Uterus (tissue), 3 donors: ENCODE measurements at regions not wholly inside any gene's neighbourhood (a gene's known extent, or its start where the extent isn't known, plus 50 kb on each side); places are given as distances from the start of the nearest gene placed in this dataset.

Source experiments
- DNase-seq, 2 donors: peaks; one replicate each; pipeline ENCODE4 v3.0.0-alpha.2; 2019 to 2020
- H3K27ac ChIP-seq, 2 donors: fragments of 200-600 bp; sonication (generic); 1 replicate in 1 of 2; 2 replicates in 1 of 2; pipeline ENCODE4 v1.5.1; 2016 to 2018
- H3K27me3 ChIP-seq, 2 donors: fragments of 200-600 bp; sonication (generic); one replicate each; pipeline ENCODE4 v1.5.1; 2018 to 2019; ENCODE audit warnings: control low read depth in 1 of 2
- H3K36me3 ChIP-seq, 2 donors: fragments of 200-600 bp; sonication (generic); one replicate each; pipeline ENCODE4 v1.5.1; 2019; ENCODE audit warnings: control low read depth in 1 of 2
- H3K4me1 ChIP-seq, 2 donors: fragments of 200-600 bp; sonication (generic); one replicate each; pipeline ENCODE4 v1.5.1; 2018 to 2019; ENCODE audit warnings: control low read depth in 1 of 2
- H3K4me3 ChIP-seq, 2 donors: fragments of 200-600 bp; sonication (generic); 1 replicate in 1 of 2; 2 replicates in 1 of 2; pipeline ENCODE4 v1.5.1; 2018 to 2019; ENCODE audit warnings: mild to moderate bottlenecking in 1 of 2
- H3K9me3 ChIP-seq, 2 donors: fragments of 200-600 bp; sonication (generic); one replicate each; pipeline ENCODE4 v1.5.1; 2019; ENCODE audit warnings: control low read depth in 1 of 2
- CTCF ChIP-seq, 4 experiments: fragments of 200-600 bp in 2 of 4; fragments of 450-650 bp in 2 of 4; sonication (generic) in 2 of 4; IDR thresholded peaks; one replicate each; pipeline ENCODE4 v1.5.1; 2016 to 2019; ENCODE audit warnings: antibody characterized with exemption in 4 of 4, mild to moderate bottlenecking in 2 of 4, moderate library complexity in 1 of 4
- POLR2A ChIP-seq, 2 donors: fragments of 450-650 bp; IDR thresholded peaks; one replicate each; pipeline ENCODE4 v1.6.1; 2016; ENCODE audit warnings: antibody characterized with exemption in 2 of 2, mild to moderate bottlenecking in 1 of 2, moderate library complexity in 1 of 2
- intact Hi-C: fragments of 100-400 bp; cut with DNase I; formaldehyde crosslinking; loops from one replicate; pipeline ENCODE4 v1.15.1; 2023; ENCODE audit warnings: low total_unique reads
- donor health status: DM: yes; HTN: yes; CAD: no.

- no peak for TF ChIP-seq CTCF (IDR thresholded peaks at IDR 0.05)
- TF ChIP-seq POLR2A (IDR thresholded peaks at IDR 0.05): no peak
- H3K27ac ChIP-seq: no peak overlapping the region
- no peaks in the 10 kb centered on the region for H3K9me3 ChIP-seq
- H3K4me3 ChIP-seq: no peak overlapping the region
- H3K4me1 ChIP-seq: no peaks in the 10 kb centered on the region
- intact Hi-C loops: no loop called here
- H3K27me3 ChIP-seq: no peaks in the 10 kb centered on the region
- DNase-seq: no peak
- no peaks in the 10 kb centered on the region for H3K36me3 ChIP-seq
These were observed 1118.9 kb downstream of the VRK1 start for GRCh38 chr14:97916100-97916499.

- TF ChIP-seq POLR2A (IDR thresholded peaks at IDR 0.05) (no peak), CTCF (IDR thresholded peaks at IDR 0.05) (no peak)
- DNase-seq: no peak
- H3K9me3 ChIP-seq: no peaks in the 10 kb centered on the region
- intact Hi-C loops: no loop called here
- no peak overlapping the region for H3K27ac ChIP-seq
- no peaks in the 10 kb centered on the region for H3K36me3 ChIP-seq
- H3K27me3 ChIP-seq: no peaks in the 10 kb centered on the region
- H3K4me3 ChIP-seq: no peak overlapping the region
- no peaks in the 10 kb centered on the region for H3K4me1 ChIP-seq
These were observed 1119.7 kb downstream of the VRK1 start for GRCh38 chr14:97916669-97917568.

- Histone ChIP-seq H3K36me3 (no peaks in the 10 kb centered on the region), H3K9me3 (no peaks in the 10 kb centered on the region), H3K27ac (no peak overlapping the region), H3K4me3 (no peak overlapping the region), H3K27me3 (no peaks in the 10 kb centered on the region), H3K4me1 (no peaks in the 10 kb centered on the region)
- intact Hi-C loops: no loop called here
- TF ChIP-seq CTCF (IDR thresholded peaks at IDR 0.05) (no peak), POLR2A (IDR thresholded peaks at IDR 0.05) (no peak)
- no peak for DNase-seq
These were observed 1123.0 kb downstream of the VRK1 start for GRCh38 chr14:97920201-97920600.

- no peaks in the 10 kb centered on the region for H3K4me1 ChIP-seq
- no peaks in the 10 kb centered on the region for H3K36me3 ChIP-seq
- H3K4me3 ChIP-seq: no peak overlapping the region
- DNase-seq: no peak
- no peak overlapping the region for H3K27ac ChIP-seq
- H3K27me3 ChIP-seq: no peaks in the 10 kb centered on the region
- TF ChIP-seq CTCF (IDR thresholded peaks at IDR 0.05): no peak
- no peak for TF ChIP-seq POLR2A (IDR thresholded peaks at IDR 0.05)
- intact Hi-C loops: no loop called here
- H3K9me3 ChIP-seq: no peaks in the 10 kb centered on the region
These were observed 1124.1 kb downstream of the VRK1 start for GRCh38 chr14:97921296-97921695.

GRCh38 chr14:97924922-97925613 lies 1127.9 kb downstream of the VRK1 start:
- no peaks in the 10 kb centered on the region for H3K9me3 ChIP-seq
- no peak for TF ChIP-seq POLR2A (IDR thresholded peaks at IDR 0.05)
- TF ChIP-seq CTCF (IDR thresholded peaks at IDR 0.05): no peak
- intact Hi-C loops: no loop called here
- H3K27ac ChIP-seq: no peak overlapping the region
- H3K4me1 ChIP-seq: no peaks in the 10 kb centered on the region
- no peaks in the 10 kb centered on the region for H3K27me3 ChIP-seq
- no peak for DNase-seq
- no peak overlapping the region for H3K4me3 ChIP-seq
- no peaks in the 10 kb centered on the region for H3K36me3 ChIP-seq
